LNCaP clone FGC (cell line): ENCODE measurements at regions not wholly inside any gene's neighbourhood (a gene's known extent, or its start where the extent isn't known, plus 50 kb on each side); places are given as distances from the start of the nearest gene placed in this dataset.

Experiments
- DNase-seq: peaks from one replicate; pipeline ENCODE4 v3.0.0-alpha.2; 2011; ENCODE audit warnings: low read depth
- H3K4me3 ChIP-seq: 2 replicates; pipeline ENCODE4 v1.5.1; 2011; ENCODE audit warnings: mild to moderate bottlenecking, low read depth, low read length, control low read depth
- TF ChIP-seq, protein P1 (sequence below): IDR thresholded peaks from 2 replicates; pipeline ENCODE4 v1.5.1; 2012; ENCODE audit warnings: mild to moderate bottlenecking; ENCODE audit not compliant: control insufficient read depth, insufficient read depth; ENCODE audit errors: extremely low read depth

DNA sequence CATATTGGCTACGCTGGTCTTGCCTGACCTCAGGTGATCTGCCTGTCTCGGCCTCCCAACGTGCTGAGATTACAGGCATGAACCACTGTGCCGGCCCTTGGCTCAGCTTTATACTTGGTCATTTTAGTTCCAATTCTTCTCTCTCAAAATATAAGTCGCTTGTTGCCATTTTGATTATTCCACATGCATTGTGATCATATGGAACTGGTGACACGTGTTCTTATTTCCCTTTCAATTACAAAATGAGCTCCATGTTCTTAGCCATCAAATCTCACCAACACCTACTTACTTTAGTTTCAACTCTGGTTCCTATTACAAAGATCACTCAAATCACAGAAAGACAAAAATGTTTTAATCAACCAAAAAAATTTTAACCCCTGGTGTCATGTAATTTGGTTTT lies 1711.7 kb downstream of the TP53TG3F start:
- no peak overlapping the region for H3K4me3 ChIP-seq
- TF ChIP-seq, protein P1, sequence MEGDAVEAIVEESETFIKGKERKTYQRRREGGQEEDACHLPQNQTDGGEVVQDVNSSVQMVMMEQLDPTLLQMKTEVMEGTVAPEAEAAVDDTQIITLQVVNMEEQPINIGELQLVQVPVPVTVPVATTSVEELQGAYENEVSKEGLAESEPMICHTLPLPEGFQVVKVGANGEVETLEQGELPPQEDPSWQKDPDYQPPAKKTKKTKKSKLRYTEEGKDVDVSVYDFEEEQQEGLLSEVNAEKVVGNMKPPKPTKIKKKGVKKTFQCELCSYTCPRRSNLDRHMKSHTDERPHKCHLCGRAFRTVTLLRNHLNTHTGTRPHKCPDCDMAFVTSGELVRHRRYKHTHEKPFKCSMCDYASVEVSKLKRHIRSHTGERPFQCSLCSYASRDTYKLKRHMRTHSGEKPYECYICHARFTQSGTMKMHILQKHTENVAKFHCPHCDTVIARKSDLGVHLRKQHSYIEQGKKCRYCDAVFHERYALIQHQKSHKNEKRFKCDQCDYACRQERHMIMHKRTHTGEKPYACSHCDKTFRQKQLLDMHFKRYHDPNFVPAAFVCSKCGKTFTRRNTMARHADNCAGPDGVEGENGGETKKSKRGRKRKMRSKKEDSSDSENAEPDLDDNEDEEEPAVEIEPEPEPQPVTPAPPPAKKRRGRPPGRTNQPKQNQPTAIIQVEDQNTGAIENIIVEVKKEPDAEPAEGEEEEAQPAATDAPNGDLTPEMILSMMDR: no peak
- DNase-seq: no peak

DNA sequence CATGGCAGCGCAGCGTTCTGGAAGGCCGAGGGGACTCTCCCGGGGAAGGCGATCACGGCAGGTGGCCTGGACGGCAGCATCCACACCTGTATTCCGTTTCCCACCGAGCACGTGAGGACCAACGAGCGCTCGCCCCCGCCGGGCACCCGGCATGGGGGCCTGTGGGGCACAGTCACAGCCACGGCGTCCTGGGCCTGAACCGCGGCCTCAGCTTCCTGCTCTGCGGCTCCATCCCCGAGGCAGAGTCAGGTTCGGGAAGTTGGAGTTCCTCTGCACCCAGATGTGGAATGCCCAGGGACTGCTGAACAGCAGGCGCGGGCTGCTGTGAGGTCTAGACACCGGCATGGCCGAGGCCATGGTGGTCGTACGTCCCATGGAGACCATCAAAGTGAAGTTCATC lies 1713.9 kb downstream of the TP53TG3F start:
- H3K4me3 ChIP-seq: no peak overlapping the region
- TF ChIP-seq, protein P1: no peak
- no peak for DNase-seq

DNA sequence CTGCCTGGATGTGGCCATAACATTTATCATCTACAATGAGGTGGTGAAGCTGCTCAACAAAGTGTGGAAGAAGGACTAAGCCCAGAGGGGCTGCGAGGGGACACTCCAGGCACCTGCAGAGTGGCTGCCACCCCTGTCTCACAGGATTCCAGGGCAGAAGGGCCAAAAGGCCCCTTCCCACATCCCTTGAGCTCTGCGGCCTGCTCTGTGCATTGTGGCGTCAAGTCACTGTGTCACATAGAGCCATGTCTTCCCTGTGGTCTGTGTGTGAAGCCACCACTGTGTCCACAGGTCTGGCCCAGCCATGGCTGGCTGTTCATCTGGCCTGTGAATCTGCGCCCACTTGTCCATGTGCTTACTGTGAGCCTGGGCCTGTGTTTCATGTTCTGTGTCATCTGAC lies 1714.6 kb downstream of the TP53TG3F start:
- TF ChIP-seq, protein P1: no peak
- no peak overlapping the region for H3K4me3 ChIP-seq
- no peak for DNase-seq

DNA sequence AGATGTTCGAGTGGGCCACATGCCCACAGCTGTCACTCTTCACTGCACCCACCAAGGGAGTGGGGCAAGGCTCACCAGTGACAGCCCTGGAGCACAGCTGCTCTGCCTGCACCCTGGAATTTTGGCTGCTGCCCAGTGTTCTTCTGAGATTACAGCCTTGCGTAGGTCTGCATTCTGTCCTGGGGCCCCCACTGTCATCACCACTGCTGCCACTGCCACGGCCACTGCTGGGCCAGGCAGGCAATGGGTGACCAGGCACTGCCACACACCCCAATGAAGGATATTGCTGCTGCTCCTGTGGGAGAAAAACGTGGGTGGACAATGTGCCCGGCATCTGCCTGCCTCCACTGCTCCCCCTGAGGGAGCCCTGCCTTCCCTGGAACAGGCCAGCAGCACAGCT lies 1717.0 kb downstream of the TP53TG3F start:
- TF ChIP-seq, protein P1: no peak
- DNase-seq: no peak
- no peak overlapping the region for H3K4me3 ChIP-seq

DNA sequence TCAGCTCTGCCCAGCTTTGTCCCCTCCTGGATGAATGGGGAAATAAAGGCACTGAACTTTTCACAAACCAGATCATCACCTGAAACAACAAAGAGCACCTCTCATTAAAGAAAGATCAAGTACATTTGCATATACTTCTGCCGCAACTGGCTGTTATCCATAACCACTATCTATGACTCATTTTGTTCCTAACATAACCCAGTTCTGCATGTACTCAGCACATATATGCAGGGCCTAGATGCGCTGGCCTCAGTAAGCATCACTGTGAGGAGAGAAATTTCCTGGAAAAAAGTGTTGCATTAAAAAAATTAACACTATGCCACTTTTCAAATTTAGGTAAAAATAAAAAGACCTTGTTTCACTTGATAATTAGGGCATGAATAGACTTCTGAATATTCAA lies 1718.4 kb downstream of the TP53TG3F start:
- DNase-seq: no peak
- TF ChIP-seq, protein P1: no peak
- no peak overlapping the region for H3K4me3 ChIP-seq

DNA sequence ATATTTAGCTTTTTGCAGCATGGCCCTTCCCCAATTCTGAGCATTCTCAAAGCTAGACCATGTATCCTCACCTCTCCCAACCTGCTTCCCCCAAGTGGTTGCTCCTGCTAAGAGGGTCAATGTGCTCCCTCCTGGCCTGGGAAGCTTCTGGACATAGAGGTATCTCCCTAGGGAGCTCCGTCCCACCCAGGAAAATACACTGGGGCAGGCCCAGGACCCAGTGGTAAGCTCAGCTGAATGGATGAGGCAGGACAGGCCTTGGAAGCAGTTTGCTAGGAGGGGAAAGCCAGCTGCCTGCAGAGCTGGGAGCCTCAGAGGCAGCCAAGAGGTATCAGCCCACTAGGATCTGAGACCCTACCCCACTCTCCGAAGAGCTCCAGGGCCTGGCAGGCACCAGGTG lies 1721.6 kb downstream of the TP53TG3F start:
- H3K4me3 ChIP-seq: no peak overlapping the region
- TF ChIP-seq, protein P1: no peak
- DNase-seq: no peak

DNA sequence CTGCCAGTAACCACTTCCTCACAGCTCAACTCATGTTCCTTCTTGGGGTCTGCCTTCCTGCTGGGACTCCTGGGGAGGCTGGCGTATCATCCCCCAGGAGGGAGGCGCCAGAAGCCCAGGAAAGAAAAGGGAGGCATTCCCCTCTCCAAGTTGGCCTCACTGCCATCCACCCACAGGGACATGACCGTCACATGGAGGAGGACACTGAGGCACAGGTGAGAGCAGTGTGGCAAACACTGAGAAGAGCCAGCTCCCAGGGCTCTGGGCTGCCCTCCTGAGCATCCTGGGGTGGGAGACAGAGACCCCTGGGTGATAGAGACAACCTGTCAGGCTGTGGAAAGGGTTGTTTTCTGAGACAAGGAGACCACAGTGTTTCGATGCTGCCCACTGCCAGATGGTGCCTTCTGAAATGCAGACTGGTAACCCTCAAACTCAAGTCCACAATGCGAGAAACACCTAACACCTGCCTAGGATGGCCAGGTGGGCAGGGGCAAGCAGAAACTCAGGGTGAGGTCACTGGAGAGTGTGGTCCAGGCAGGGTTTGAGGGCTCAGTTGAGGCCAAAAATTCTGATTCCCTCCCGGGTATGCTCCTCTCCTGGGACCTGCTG lies 1722.1 kb downstream of the TP53TG3F start:
- no peak overlapping the region for H3K4me3 ChIP-seq
- TF ChIP-seq, protein P1: no peak
- DNase-seq: no peak
